ENCODE measurements at regions not wholly inside any gene's neighbourhood (a gene's known extent, or its start where the extent isn't known, plus 50 kb on each side); places are given as distances from the start of the nearest gene placed in this dataset.
"Not testable (repeated sequence)": the region's sequence is repeated elsewhere in the genome, so short reads cannot be mapped to it uniquely, and the experiment has no call there.

- not testable (repeated sequence) for TF ChIP-seq EZH2 (IDR thresholded peaks at IDR 0.05; ENCODE audit: borderline replicate concordance, low read length); CTCF (IDR thresholded peaks at IDR 0.05; ENCODE audit: low read length)
Measured at GRCh38 chr1:101375448-101375847, 138.6 kb downstream of the S1PR1 start.
